HG03135 (cell line): ENCODE measurements at regions not wholly inside any gene's neighbourhood (a gene's known extent, or its start where the extent isn't known, plus 50 kb on each side); places are given as distances from the start of the nearest gene placed in this dataset.

Experiments used
- ATAC-seq: cut with Tn5 transposase; IDR thresholded peaks from one replicate; pipeline ENCODE4 v1.9.1; 2021; ENCODE audit warnings: mild to moderate bottlenecking, moderate library complexity; ENCODE audit not compliant: unreplicated experiment

DNA sequence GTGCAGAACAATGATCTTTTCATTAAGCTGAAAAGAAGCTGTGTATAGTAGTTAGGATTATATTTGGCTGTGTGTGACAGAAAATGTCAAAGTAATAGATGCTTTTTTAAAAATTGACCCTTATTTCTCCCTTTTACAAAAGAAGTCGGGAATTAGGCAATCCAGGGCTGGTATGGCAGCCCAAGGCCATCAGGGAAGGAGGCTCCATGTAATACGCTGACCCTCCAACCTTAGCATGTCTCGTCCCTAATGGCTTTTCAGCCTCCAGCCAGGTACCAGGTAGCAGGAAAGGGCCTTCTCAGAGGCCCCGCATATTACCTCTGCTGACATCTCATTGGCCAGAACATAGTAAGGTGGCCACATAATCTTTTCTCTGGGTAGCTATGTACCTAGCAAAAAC is 79.7 kb downstream of the VCPKMT start:
- no peak for ATAC-seq

DNA sequence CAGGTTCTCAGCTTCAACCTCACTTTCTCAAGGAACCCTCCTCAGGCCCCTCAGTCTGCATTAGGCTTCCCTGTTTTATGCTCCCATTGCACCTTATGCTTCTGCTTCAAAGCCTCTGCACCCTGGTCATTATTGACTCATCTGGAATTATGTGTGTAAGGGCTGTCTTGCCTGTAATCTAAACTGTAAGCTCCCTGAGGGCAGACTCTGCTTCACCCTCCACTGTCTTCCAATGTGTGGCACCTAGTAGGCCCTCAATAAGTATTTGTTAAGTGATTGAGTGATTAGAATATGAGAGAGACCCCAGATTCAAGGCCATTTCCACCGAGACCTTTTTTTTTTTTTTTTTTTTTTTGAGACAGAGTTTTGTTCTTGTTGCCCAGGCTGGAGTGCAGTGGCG is 79.1 kb downstream of the VCPKMT start:
- ATAC-seq: no peak

DNA sequence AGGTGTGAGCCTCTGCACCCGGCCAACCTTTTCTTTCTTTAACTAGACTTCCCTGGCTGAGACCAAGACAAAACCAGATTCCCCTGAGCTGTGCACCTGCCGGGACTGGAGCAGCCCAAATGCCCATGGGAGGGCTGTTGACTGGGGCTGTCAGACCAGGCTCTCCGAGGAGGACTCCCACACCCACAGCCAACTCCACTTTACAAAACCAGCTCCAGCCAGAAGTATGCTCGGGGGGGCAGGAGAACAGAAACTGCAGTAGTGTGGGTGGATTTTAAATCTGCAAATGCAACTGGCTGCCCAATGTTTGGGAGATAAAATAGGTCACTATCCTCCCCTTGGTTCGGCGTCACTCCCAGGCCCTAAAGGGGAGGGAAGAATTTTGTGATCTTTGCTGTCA is 78.5 kb downstream of the VCPKMT start:
- no peak for ATAC-seq

DNA sequence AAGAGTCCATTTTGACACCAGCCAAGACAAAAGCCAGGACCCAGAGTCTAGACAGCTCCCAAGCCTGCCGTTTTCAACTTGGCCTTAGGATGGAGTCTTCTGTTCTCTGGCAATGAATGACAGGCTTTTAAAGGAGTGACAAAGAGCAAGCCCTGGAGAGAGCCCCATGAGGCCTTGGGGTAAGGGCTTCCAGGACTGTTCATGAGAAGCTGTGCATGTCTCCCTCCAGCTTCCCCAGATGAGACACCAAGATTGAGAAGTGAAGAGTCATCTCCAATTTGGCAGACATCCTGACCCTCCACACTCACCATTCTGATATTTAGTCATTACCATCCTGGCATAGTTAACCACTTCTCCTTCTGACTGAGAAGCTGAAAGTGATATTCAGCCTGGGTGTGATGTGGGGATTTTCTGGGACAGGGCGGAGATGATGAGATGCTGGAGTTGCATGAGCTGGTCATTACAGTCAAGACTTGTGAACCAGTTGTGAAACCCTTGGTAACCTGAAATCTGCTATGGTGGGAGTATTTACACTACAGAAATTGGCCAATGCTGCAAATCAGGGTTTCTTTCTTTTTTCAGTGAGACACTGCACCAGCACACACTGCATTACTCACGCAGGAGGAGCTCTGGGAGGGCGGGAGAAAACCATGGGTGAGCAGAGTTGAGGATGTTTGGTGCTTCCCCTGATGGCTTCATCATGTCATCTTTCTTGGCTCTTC is 77.8 kb downstream of the VCPKMT start:
- ATAC-seq: peak; percentile 83

DNA sequence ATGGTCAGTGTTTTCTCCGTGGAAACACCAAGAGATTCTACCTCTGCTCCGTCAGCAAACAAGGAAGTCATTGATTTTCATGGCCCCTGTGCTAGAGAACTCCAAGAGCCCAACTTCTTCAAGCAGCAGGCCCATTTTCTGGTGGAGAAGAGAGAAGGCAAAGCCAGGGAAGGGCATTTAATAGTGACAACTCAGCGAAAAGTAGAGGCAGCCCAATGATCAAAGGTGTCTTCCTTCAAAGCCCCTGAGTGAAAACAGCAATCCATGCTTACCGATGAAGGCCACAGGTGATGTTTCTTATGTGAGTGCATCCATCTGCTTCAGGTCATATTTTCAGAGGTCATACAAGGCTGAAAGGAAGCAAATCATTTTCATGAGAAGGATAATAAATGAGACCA is 77.3 kb downstream of the VCPKMT start:
- ATAC-seq: no peak

DNA sequence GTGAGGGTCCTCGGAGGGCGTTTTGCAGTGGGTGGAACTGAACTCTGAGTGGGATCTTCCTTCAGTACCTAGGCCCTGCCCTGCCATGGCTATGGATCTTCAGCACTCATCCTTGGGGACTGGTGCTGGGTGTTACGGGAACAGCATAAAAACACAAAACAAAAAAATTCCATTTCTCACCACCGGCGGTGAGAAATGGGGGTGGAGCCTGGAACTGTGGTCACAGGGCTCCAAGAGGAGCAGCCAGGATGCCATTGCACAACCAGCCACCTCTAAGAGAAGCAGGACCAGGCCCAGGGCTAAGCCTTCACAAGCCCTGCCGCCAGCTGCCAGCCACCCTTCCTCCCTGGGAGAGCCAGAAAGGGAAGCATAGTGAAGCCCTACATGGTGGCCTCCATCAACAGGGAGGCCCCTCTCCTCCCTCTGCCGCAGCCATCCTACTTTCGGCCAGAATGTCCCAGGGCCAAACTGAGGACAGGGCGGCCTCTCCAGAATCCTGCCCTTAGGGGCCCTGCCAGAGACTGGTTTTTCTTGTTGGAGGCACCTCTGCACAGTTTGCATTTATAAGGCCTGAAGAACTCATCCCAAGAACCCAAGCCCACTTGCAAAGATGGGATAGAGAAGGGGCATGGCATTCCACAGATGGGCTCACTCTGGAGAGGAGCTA is 76.5 kb downstream of the VCPKMT start:
- ATAC-seq: no peak

DNA sequence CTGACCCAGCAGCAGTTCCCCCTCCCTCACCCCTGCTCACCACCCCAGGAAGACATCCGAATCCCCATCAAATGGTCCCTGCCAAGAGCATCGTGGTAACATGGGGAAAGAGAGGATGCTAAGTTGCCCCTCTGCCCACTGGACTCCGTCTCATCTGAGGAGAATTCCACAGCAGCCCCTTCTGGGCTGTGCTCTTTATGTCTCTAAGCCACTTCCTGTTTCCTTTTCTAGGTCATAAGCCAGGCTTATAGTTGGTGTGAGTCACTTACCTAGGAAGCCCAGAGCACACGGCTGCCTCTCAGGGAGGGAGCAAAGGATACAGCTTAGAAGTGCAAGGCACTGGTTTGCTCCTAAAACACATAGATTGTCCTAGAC is 76.0 kb downstream of the VCPKMT start:
- ATAC-seq: no peak

DNA sequence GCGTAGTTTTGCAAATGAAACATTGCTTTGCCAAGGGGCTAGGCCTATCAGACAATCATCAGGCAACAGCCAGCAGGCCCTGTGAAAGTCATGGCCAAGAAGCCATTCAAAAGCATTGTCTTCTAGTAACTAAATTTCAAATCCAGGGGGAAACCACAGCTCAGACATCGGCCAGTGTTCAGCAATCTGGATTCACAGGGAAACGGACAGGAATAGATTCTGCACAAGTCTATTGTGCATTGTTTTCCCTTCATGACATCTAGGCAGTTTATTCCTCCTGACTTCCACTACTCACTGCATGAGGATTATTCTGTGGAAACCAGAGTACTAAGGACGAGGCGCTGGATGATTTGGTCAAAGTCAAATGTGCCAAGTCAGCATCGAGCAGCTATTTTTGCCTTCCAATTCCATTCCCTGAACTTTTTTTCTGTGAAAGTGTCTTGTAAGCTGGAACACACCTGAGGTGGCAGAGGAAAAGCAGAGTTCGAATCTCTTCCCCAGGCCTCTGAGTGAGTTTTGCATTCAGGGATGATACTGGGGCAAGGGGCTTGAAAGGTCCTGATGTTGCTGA is 75.4 kb downstream of the VCPKMT start:
- ATAC-seq: no peak

DNA sequence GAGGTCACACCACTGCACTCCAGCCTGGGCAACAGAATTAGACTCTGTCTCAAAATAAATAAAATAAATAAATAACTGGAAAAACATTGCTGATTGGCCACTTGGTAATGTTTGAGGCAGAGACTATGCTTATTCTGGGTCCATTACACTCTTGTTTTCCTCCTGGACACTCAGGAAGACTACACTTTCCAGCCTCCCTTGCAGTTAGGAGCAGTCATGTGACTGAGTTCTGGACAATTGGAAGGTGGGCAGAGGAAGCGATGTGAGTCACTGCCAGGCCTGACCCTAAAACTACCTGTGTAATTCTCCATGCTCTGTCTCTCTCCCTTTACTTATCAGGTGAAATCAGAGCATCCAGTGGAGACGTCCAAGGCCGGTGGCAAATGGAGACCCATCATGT is 74.4 kb downstream of the VCPKMT start:
- ATAC-seq: no peak

DNA sequence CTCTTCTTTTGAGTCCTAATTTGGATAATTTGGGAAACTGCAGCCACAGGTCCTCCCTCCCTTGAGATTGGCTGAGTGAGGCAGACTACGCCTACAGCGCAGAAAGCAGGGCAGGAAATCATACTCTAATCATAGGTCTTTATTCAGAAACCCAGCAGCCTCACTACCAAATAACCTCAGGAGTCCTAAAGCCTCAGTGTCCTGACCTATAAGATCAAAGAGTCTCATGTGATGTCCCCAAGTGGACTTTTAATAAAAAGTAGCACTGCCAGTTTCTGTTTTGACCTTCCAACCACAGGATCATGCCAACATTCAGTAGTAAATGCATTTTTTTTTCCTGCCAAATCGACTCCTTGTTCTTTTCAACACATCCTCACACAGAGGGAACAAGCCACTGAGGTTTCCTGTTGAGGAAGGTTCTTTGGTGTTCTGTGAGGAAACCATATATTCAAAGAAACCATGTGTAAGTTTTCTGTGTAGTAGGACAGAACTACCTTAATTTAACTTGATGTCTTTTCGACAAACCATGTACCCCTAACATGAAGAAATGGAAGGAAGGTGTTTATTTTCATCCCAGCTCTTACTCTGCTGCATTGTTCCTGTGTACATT is 72.2 kb downstream of the VCPKMT start:
- no peak for ATAC-seq

DNA sequence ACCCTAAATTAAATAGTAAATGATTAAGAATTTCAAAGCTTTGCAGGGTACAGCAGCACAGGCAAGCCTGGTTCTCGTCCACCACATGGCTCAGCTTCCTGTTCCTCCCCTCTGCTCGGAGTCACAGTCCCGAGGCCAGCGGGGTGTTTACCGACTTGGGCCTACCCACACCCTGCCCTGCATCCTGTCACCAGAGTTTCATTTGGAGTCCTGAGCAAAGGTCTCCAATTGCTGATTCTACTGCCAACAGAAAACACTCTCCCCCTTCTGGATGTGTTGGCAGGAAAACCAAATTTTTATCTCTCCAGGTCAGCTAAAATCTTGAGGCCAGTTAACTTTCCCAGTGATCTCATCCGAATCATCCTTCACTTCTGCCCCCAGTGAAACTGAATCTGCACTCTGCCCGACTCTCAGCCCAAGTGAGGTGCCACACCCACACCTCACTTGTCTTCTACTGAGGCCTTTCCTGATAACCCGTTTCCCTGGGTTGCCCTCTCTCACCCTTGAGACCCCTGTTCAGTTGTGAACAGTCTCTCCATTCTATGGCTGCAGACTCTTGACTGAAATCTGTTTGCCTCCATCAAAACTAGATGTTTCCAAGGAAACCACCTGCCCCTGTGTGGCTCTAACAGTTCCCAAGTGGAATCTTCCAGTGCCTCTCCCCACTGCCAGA is 71.2 kb downstream of the VCPKMT start:
- ATAC-seq: peak; percentile 65

DNA sequence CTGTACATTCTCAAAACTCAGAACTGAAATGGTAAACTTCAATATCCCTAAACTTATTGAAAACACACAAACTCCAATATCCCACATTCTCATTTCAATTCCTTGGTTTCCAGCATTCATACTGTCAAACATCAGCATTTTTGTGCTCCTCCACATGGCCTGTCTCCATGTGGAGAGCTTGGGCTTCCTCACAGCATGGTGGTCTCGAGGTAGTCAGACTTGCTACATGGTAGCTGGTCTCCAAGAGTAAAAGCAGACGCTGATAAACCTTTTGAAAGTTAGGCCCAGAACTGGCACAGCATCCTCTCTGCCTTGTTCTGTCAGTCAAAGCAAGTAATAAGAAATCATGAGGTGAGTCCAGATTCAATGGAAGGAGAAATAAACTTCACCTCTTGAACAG is 70.5 kb downstream of the VCPKMT start:
- no peak for ATAC-seq

DNA sequence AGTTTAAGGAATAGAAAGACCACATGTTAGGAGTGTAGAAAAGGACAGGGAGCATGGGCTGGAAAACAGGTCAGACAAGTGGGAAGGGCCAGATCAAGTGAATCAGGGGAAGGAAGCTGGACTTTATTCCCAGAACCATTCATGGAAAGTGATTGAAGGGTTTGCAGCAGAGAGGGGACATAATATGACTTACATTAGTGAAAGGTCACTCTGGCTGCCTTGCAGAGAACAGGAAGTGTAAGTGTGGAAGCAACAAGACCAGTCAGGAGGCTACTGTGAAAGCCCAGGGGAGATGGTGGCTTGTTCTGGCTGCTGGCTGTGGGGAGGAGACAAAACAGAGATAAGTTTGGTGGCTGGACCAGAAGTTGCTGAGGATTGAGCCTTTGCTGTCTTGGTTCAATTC is 69.1 kb downstream of the VCPKMT start:
- ATAC-seq: peak; percentile 75

DNA sequence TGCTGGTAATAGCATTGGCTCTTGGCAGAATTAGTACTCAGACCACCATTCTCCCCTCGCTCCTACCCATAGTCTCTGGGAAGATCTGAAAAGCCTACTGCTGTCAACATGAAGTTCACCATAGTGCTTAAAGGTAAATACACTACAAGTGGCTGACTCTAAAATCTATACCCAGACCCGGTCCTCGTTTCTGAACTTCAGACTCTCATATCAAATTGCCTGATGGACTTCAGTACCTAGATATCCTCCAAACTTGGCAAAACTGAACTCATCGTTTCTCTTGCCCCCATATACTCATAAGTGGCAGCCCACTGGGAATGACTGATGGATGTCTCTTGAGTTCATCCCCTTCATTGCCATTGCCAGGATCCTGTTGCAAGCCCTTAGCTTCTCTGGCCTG is 67.3 kb downstream of the VCPKMT start:
- no peak for ATAC-seq

DNA sequence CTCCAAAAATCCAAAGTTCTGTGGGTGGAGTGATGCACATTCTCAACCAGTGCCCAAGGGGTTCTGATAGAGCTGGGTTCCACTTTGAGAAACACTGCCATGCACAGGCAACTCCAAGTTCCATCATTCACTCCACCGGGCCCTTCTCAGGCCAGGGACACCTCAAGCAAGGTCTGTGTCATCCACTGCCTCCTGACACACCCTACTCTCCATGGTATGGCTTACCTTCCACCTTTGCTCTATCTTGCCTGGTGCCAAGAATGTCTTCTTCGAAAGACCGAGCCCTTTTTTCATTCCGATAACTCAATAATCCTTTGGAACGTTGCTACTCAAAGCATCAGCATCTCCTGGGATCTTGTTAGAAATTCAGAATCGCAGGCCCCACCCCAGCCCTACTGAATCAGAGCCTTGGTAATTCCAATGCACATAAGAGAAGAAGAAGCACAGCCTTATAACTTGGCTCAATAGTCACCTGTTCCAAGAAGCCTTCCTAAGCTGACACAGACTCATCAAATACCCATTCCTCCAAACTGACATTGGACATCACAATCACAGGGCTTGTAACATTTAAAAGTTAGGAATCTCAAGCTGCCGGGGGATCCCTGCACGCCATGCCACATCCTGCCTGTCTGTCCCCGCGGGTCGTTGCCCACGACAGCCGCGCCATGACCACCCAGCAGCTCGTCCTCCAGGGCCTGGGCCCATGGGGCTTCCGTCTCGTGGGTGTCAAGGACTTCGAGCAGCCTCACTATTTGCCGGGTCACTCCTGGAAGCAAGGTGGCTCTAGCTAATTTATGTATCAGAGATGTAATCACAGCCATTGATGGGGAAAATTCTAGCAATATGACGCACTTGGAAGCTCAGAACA is 66.4 kb downstream of the VCPKMT start:
- no peak for ATAC-seq

DNA sequence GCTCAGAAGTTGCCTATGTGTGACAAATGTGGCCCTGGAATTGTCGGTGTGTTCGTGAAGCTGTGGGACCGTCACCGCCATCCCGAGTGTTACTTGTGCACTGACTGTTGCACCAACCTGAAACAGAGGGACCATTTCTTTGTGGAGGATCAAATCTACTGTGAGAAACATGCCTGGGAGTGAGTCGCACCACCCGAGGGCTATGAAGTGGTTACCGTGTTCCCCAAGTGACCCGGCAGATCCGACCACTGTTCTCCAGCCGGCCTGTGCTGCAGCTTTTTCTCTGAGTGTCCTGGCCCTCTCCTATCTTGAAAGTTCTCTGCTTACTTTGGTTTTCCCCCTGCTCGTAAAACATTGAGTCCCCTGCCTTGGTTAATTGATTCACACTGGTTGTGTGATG is 65.3 kb downstream of the VCPKMT start:
- ATAC-seq: no peak

DNA sequence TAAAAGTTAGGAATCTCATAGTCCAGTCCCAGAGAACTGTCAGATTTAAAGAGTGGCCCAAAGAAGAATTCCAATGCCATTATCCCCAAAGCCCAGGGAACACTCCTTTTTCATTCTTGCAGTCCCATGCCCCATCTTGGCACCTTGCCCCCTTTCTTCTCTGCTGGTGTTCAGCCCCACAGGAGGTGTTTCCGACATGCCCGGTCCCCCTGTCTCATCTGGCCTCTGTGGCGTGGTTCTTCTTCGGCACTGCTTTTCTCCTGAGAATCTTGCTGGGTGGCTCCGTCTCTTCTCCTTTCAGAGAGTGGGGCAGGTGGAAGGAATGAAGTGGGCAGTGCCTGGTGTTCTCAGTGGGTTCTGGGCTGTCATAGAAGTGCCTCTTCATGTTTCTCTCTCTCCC is 64.7 kb downstream of the VCPKMT start:
- ATAC-seq: no peak

DNA sequence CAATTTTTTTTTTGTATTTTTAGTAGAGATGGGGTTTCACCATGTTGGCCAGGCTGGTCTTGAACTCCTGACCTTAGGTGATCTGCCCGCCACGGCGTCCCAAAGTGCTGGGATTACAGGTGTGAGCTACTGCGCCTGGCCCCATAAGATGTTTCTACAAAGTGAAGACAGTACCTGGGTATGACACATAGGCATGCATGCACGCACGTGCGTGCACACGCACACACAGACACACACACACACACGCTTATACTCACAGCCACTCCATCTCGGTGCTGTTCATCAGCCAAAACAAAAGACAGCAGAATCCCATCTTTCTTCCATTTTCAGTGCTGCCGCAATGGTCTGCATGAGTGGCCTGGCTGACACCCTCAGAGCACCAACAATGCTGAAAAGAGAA is 63.9 kb downstream of the VCPKMT start:
- ATAC-seq: no peak

DNA sequence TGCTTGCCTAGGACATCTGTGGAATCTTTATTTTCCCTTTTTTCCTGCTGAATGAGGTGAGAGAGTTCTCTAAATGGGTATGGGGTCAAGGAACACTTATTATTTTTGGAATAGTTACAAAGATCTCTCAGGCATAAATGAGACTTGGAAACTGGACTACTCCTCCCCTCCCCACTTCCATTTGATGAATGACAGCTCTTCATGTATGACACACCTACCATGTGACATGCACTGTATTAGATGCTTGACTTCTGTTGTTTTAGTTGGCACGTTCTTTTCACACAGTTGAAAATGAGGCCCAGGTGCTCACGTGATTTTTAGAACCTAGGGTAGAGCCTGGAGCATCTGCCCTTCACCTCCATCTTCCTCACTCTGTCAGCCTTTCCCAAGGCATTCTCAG is 62.4 kb downstream of the VCPKMT start:
- no peak for ATAC-seq

DNA sequence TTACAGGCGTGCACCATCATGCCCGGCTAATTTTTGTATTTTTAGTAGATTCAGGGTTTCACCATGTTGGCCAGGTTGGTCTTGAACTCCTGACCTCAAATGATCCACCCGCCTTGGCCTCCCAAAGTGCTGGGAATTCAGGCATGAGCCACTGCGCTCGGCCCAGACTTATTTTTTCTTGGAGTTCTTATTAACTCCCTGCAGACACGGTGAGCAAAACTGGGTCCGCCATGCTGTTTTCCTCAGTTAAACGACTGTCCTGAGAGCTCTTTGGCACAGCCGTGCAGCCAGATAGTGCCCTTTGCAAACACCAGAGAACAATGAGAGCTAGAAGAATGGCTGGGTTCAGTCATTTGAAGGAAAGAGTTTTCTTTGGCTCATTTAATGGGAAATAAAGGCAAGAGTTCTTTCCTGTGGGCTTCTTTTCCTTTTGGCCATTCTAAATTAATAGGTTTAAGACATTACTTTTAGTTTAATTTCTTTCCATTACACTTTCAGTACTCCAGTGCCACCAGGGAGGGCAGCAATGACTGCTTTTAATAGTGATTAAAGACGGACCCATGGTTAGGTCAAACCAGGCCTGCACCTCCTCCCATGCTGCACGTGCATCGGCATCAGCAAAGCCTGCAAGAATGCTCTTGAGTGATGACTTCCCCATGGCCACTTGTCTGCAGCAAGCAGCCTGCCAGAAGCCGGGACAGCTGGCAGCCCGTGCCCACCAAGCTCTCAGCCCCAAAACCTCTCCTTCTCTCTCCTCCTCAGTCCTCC is 60.7 kb downstream of the VCPKMT start:
- no peak for ATAC-seq
